HEK293 (cell line): ENCODE measurements at regions not wholly inside any gene's neighbourhood (a gene's known extent, or its start where the extent isn't known, plus 50 kb on each side); places are given as distances from the start of the nearest gene placed in this dataset.

ENCODE experiments used
- CTCF ChIA-PET: fragments of 350-600 bp; formaldehyde crosslinking; extraction: SDS; loops from one replicate; lab custom pipeline; 2021; ENCODE audit warnings: antibody characterized with exemption; lab: Yijun Ruan, JAX
- POLR2A ChIA-PET: fragments of 300-600 bp; formaldehyde crosslinking; extraction: SDS; loops from one replicate; lab custom pipeline; 2020; ENCODE audit warnings: antibody characterized with exemption, inconsistent platforms; lab: Yijun Ruan, JAX
- H3K27ac ChIP-seq: fragments of 200-500 bp; sonication (Bioruptor generic); 2 replicates; pipeline ENCODE4 v1.5.1; 2014; ENCODE audit warnings: low read depth, low read length, control low read depth, inconsistent platforms; ENCODE audit errors: extremely low read depth
- H3K36me3 ChIP-seq, 2 experiments: fragments of 200-500 bp in 1 of 2; sonication (Bioruptor generic) in 1 of 2; 1 replicate in 1 of 2; 2 replicates in 1 of 2; pipeline ENCODE4 v1.5.1; 2014 to 2017; ENCODE audit warnings: inconsistent platforms in 2 of 2, low read length in 2 of 2; ENCODE audit not compliant: control insufficient read depth in 2 of 2, insufficient read depth in 1 of 2
- H3K4me1 ChIP-seq: fragments of 200-500 bp; sonication (Bioruptor generic); 2 replicates; pipeline ENCODE4 v1.5.1; 2014; ENCODE audit warnings: mild to moderate bottlenecking, low read length, inconsistent platforms; ENCODE audit not compliant: control insufficient read depth, insufficient read depth
- H3K4me3 ChIP-seq: 2 replicates; pipeline ENCODE4 v1.5.1; 2011; ENCODE audit warnings: low read depth, mild to moderate bottlenecking, control low read depth, low read length, moderate library complexity
- H3K9me3 ChIP-seq: fragments of 200-500 bp; sonication (Bioruptor generic); 2 replicates; pipeline ENCODE4 v1.5.1; 2014; ENCODE audit warnings: low read depth, low read length, inconsistent platforms; ENCODE audit not compliant: control insufficient read depth, insufficient read depth
- GLIS2 ChIP-seq: fragments of 450-650 bp; formaldehyde crosslinking; IDR thresholded peaks from 2 replicates; pipeline ENCODE4 v1.5.1; 2016; ENCODE audit warnings: missing biosample characterization, missing genetic modification characterization
- KLF9 ChIP-seq: fragments of 450-650 bp; formaldehyde crosslinking; IDR thresholded peaks from 2 replicates; pipeline ENCODE4 v1.5.1; 2016; ENCODE audit warnings: missing biosample characterization, missing genetic modification characterization, low read depth
- PRDM10 ChIP-seq: fragments of 450-650 bp; formaldehyde crosslinking; IDR thresholded peaks from 2 replicates; pipeline ENCODE4 v1.5.1; 2016; ENCODE audit warnings: missing biosample characterization, missing genetic modification characterization
- RBAK ChIP-seq: fragments of 450-650 bp; formaldehyde crosslinking; IDR thresholded peaks from 2 replicates; pipeline ENCODE4 v1.5.1; 2016; ENCODE audit warnings: missing biosample characterization, missing genetic modification characterization
- WT1 ChIP-seq: fragments of 450-650 bp; formaldehyde crosslinking; IDR thresholded peaks from 2 replicates; pipeline ENCODE4 v1.5.1; 2016; ENCODE audit warnings: missing biosample characterization, missing genetic modification characterization
- ZBTB48 ChIP-seq: fragments of 450-650 bp; formaldehyde crosslinking; IDR thresholded peaks from 2 replicates; pipeline ENCODE4 v1.5.1; 2016; ENCODE audit warnings: missing biosample characterization, missing genetic modification characterization
- ZNF19 ChIP-seq: fragments of 450-650 bp; formaldehyde crosslinking; IDR thresholded peaks from 2 replicates; pipeline ENCODE4; 2016; ENCODE audit warnings: missing biosample characterization, missing genetic modification characterization, low read depth
- ZNF274 ChIP-seq, 2 experiments: fragments of 200-500 bp in 1 of 2; fragments of 450-650 bp in 1 of 2; sonication (Bioruptor generic) in 1 of 2; formaldehyde crosslinking in 1 of 2; IDR thresholded peaks; 2 replicates each; pipeline versions ENCODE4 v1.5.1 to v1.6.1; 2014 to 2016; ENCODE audit warnings: borderline replicate concordance in 1 of 2, inconsistent platforms in 1 of 2, low read length in 1 of 2, missing biosample characterization in 1 of 2, missing genetic modification characterization in 1 of 2
- ZNF350 ChIP-seq: fragments of 450-650 bp; formaldehyde crosslinking; IDR thresholded peaks from 2 replicates; pipeline ENCODE4 v1.5.0; 2017; ENCODE audit warnings: missing biosample characterization, mild to moderate bottlenecking, missing genetic modification characterization
- ZNF404 ChIP-seq: fragments of 450-650 bp; formaldehyde crosslinking; IDR thresholded peaks from 2 replicates; pipeline ENCODE4 v1.5.1; 2017; ENCODE audit warnings: missing biosample characterization, missing genetic modification characterization
- ZNF548 ChIP-seq: fragments of 450-650 bp; formaldehyde crosslinking; IDR thresholded peaks from 2 replicates; pipeline ENCODE4 v1.5.1; 2016; ENCODE audit warnings: missing biosample characterization, missing genetic modification characterization
- ZNF664 ChIP-seq: fragments of 450-650 bp; formaldehyde crosslinking; IDR thresholded peaks from 2 replicates; pipeline ENCODE4 v1.5.1; 2016; ENCODE audit warnings: missing biosample characterization, missing genetic modification characterization
- ZNF670 ChIP-seq: fragments of 450-650 bp; formaldehyde crosslinking; IDR thresholded peaks from 2 replicates; pipeline ENCODE4 v1.5.1; 2016; ENCODE audit warnings: missing biosample characterization, missing genetic modification characterization, low read depth
- TF ChIP-seq, protein P1 (sequence below): fragments of 450-650 bp; formaldehyde crosslinking; IDR thresholded peaks from 2 replicates; pipeline ENCODE4 v1.5.1; 2016; ENCODE audit warnings: missing biosample characterization, missing genetic modification characterization, borderline replicate concordance
- TF ChIP-seq, protein P2 (sequence below): fragments of 450-650 bp; formaldehyde crosslinking; IDR thresholded peaks from 2 replicates; pipeline ENCODE4 v1.5.1; 2017; ENCODE audit warnings: missing biosample characterization, missing genetic modification characterization

DNA sequence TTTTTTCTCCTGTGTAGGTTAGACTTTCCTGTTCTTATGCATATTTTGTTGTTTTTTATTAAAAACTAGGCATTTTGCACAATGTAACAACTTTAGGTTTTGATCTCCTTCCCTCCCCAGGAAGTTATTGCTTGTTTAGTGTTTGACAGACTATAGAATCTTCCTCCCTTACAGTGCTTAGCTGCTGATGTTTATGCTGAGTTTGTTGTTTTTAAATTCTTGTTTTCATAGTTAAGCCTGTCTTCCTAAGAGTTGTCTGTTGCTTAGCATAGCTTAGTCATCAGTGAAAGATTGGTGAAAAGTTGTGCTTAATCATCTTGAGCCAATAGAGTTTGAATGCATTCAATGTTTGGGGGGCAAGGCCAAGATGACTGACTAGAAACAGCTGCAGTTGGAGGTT, 157.5 kb downstream of the NKX6-1 start:
- no peaks in the 10 kb centered on the region for H3K4me1 ChIP-seq
- ChIA-PET POLR2A (no interaction called here), CTCF (interaction anchor here (0.7 kb wide), 1 partner anchor 84 kb away, joined by 3 read pairs; no protein-coding TSS in a partner anchor)

GRCh38 chr4:84338367-84338766, 160.7 kb downstream of the NKX6-1 start:
- Histone ChIP-seq H3K36me3 (no peaks in the 10 kb centered on the region), H3K4me1 (no peaks in the 10 kb centered on the region), H3K4me3 (no peak overlapping the region), H3K27ac (no peak overlapping the region), H3K9me3 (no peaks in the 10 kb centered on the region)
- CTCF ChIA-PET = no interaction called here
- TF ChIP-seq, protein P1, sequence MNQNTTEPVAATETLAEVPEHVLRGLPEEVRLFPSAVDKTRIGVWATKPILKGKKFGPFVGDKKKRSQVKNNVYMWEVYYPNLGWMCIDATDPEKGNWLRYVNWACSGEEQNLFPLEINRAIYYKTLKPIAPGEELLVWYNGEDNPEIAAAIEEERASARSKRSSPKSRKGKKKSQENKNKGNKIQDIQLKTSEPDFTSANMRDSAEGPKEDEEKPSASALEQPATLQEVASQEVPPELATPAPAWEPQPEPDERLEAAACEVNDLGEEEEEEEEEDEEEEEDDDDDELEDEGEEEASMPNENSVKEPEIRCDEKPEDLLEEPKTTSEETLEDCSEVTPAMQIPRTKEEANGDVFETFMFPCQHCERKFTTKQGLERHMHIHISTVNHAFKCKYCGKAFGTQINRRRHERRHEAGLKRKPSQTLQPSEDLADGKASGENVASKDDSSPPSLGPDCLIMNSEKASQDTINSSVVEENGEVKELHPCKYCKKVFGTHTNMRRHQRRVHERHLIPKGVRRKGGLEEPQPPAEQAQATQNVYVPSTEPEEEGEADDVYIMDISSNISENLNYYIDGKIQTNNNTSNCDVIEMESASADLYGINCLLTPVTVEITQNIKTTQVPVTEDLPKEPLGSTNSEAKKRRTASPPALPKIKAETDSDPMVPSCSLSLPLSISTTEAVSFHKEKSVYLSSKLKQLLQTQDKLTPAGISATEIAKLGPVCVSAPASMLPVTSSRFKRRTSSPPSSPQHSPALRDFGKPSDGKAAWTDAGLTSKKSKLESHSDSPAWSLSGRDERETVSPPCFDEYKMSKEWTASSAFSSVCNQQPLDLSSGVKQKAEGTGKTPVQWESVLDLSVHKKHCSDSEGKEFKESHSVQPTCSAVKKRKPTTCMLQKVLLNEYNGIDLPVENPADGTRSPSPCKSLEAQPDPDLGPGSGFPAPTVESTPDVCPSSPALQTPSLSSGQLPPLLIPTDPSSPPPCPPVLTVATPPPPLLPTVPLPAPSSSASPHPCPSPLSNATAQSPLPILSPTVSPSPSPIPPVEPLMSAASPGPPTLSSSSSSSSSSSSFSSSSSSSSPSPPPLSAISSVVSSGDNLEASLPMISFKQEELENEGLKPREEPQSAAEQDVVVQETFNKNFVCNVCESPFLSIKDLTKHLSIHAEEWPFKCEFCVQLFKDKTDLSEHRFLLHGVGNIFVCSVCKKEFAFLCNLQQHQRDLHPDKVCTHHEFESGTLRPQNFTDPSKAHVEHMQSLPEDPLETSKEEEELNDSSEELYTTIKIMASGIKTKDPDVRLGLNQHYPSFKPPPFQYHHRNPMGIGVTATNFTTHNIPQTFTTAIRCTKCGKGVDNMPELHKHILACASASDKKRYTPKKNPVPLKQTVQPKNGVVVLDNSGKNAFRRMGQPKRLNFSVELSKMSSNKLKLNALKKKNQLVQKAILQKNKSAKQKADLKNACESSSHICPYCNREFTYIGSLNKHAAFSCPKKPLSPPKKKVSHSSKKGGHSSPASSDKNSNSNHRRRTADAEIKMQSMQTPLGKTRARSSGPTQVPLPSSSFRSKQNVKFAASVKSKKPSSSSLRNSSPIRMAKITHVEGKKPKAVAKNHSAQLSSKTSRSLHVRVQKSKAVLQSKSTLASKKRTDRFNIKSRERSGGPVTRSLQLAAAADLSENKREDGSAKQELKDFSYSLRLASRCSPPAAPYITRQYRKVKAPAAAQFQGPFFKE (tag by site-specific recombination) = no peak
- TF ChIP-seq ZBTB48 = no peak
- POLR2A ChIA-PET = no interaction called here

More for the DNA sequence above, 157.5 kb downstream of the NKX6-1 start:
- TF ChIP-seq, protein P2, sequence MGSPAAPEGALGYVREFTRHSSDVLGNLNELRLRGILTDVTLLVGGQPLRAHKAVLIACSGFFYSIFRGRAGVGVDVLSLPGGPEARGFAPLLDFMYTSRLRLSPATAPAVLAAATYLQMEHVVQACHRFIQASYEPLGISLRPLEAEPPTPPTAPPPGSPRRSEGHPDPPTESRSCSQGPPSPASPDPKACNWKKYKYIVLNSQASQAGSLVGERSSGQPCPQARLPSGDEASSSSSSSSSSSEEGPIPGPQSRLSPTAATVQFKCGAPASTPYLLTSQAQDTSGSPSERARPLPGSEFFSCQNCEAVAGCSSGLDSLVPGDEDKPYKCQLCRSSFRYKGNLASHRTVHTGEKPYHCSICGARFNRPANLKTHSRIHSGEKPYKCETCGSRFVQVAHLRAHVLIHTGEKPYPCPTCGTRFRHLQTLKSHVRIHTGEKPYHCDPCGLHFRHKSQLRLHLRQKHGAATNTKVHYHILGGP (tag by site-specific recombination) = no peak
- TF ChIP-seq KLF9 (tag by site-specific recombination) (no peak), GLIS2 (tag by site-specific recombination) (no peak), ZNF670 (tag by site-specific recombination) (no peak), ZNF350 (tag by site-specific recombination) (no peak), ZNF274 (IDR thresholded peaks at IDR 0.05; ENCODE audit: low read length) (no peak), ZNF274 (tag by site-specific recombination; IDR thresholded peaks at IDR 0.05; ENCODE audit: borderline replicate concordance) (no peak), ZNF404 (no peak), ZNF548 (tag by site-specific recombination) (no peak), RBAK (tag by site-specific recombination) (no peak), WT1 (tag by site-specific recombination) (no peak), PRDM10 (no peak), ZNF664 (no peak), ZNF19 (tag by site-specific recombination) (no peak)
- Histone ChIP-seq H3K4me3 (no peak overlapping the region), H3K9me3 (no peaks in the 10 kb centered on the region), H3K36me3 (no peaks in the 10 kb centered on the region), H3K27ac (no peak overlapping the region)
